NAMALWA (cell line): ENCODE measurements at regions not wholly inside any gene's neighbourhood (a gene's known extent, or its start where the extent isn't known, plus 50 kb on each side); places are given as distances from the start of the nearest gene placed in this dataset.
"Not testable (repeated sequence)": the region's sequence is repeated elsewhere in the genome, so short reads cannot be mapped to it uniquely, and the experiment has no call there.

ENCODE experiments used
- DNase-seq: peaks from one replicate; pipeline ENCODE4 v3.0.0-alpha.2; 2015; ENCODE audit warnings: low spot score

GRCh38 chr3:127046690-127047089 is 63.8 kb downstream of the PLXNA1 start:
- not testable (repeated sequence) for DNase-seq

GRCh38 chr3:127049393-127049792 is 66.5 kb downstream of the PLXNA1 start:
- DNase-seq: no peak

GRCh38 chr3:127050733-127051132 is 67.8 kb downstream of the PLXNA1 start:
- no peak for DNase-seq

GRCh38 chr3:127052121-127052561 is 69.2 kb downstream of the PLXNA1 start:
- DNase-seq: no peak

GRCh38 chr3:127053026-127053425 is 70.1 kb downstream of the PLXNA1 start:
- DNase-seq: no peak

GRCh38 chr3:127053450-127053849 is 70.5 kb downstream of the PLXNA1 start:
- DNase-seq: no peak

GRCh38 chr3:127053979-127054378 is 71.1 kb downstream of the PLXNA1 start:
- DNase-seq: no peak

- no peak for DNase-seq
Measured at GRCh38 chr3:127056281-127056680, 73.4 kb downstream of the PLXNA1 start.

- DNase-seq: no peak
Measured at GRCh38 chr3:127056976-127057375, 74.1 kb downstream of the PLXNA1 start.

GRCh38 chr3:127059072-127059471 is 76.2 kb downstream of the PLXNA1 start:
- DNase-seq: no peak

GRCh38 chr3:127061641-127062040 is 78.7 kb downstream of the PLXNA1 start:
- DNase-seq: no peak

GRCh38 chr3:127062926-127063325 is 80.0 kb downstream of the PLXNA1 start:
- no peak for DNase-seq

- DNase-seq: no peak
Measured at GRCh38 chr3:127063916-127064315, 81.0 kb downstream of the PLXNA1 start.

- DNase-seq: no peak
Measured at GRCh38 chr3:127064391-127065137, 81.6 kb downstream of the PLXNA1 start.

GRCh38 chr3:127065138-127065427 is 82.2 kb downstream of the PLXNA1 start:
- no peak for DNase-seq

- DNase-seq: no peak
Measured at GRCh38 chr3:127065561-127066290, 82.8 kb downstream of the PLXNA1 start.

- no peak for DNase-seq
Measured at GRCh38 chr3:127066635-127067034, 83.7 kb downstream of the PLXNA1 start.

GRCh38 chr3:127067116-127067910 is 84.4 kb downstream of the PLXNA1 start:
- DNase-seq: no peak

GRCh38 chr3:127068111-127068810 is 85.3 kb downstream of the PLXNA1 start:
- no peak for DNase-seq

- DNase-seq: no peak
Measured at GRCh38 chr3:127068871-127069270, 86.0 kb downstream of the PLXNA1 start.

GRCh38 chr3:127069814-127070440 is 87.0 kb downstream of the PLXNA1 start:
- no peak for DNase-seq

GRCh38 chr3:127070776-127071175 is 87.9 kb downstream of the PLXNA1 start:
- no peak for DNase-seq
